Ishikawa (cell line): ENCODE measurements at regions not wholly inside any gene's neighbourhood (a gene's known extent, or its start where the extent isn't known, plus 50 kb on each side); places are given as distances from the start of the nearest gene placed in this dataset.
A peak's percentile ranks its signal among the peaks of the same experiment; 100 is the strongest.

ENCODE experiments used
- CEBPB ChIP-seq: IDR thresholded peaks from 2 replicates; pipeline ENCODE4 v1.6.1; 2012
- CREB1 ChIP-seq: IDR thresholded peaks from 2 replicates; pipeline ENCODE4 v1.6.1; 2012; ENCODE audit warnings: low read depth
- EGR1 ChIP-seq: IDR thresholded peaks from 2 replicates; pipeline ENCODE4 v1.6.1; 2012
- EP300 ChIP-seq: IDR thresholded peaks from 2 replicates; pipeline ENCODE4 v1.6.1; 2012; ENCODE audit warnings: borderline replicate concordance
- FOXM1 ChIP-seq: IDR thresholded peaks from 2 replicates; pipeline ENCODE4 v1.6.1; 2012; ENCODE audit warnings: low read depth, borderline replicate concordance
- NFIC ChIP-seq: IDR thresholded peaks from 2 replicates; pipeline ENCODE4 v1.6.1; 2012
- RAD21 ChIP-seq: IDR thresholded peaks from 2 replicates; pipeline ENCODE4 v1.6.1; 2012; ENCODE audit warnings: low read depth
- TAF1 ChIP-seq: IDR thresholded peaks from 2 replicates; pipeline ENCODE4 v1.6.1; 2012; ENCODE audit warnings: low read depth, mild to moderate bottlenecking
- TCF12 ChIP-seq: IDR thresholded peaks from 2 replicates; pipeline ENCODE4 v1.6.1; 2012; ENCODE audit warnings: low read depth
- TEAD4 ChIP-seq: IDR thresholded peaks from 2 replicates; pipeline ENCODE4 v1.6.1; 2012
- USF1 ChIP-seq: IDR thresholded peaks from 2 replicates; pipeline ENCODE4 v1.6.1; 2012
- YY1 ChIP-seq: IDR thresholded peaks from 2 replicates; pipeline ENCODE4 v1.6.1; 2012; ENCODE audit warnings: low read depth
- ZBTB7A ChIP-seq: IDR thresholded peaks from 2 replicates; pipeline ENCODE4 v1.6.1; 2012; ENCODE audit warnings: low read depth
- TF ChIP-seq, protein P1 (sequence below): IDR thresholded peaks from 2 replicates; pipeline ENCODE4 v1.6.1; 2012
- TF ChIP-seq, protein P2 (sequence below): IDR thresholded peaks from 2 replicates; pipeline ENCODE4 v1.6.1; 2012; ENCODE audit warnings: low read depth, mild to moderate bottlenecking

DNA sequence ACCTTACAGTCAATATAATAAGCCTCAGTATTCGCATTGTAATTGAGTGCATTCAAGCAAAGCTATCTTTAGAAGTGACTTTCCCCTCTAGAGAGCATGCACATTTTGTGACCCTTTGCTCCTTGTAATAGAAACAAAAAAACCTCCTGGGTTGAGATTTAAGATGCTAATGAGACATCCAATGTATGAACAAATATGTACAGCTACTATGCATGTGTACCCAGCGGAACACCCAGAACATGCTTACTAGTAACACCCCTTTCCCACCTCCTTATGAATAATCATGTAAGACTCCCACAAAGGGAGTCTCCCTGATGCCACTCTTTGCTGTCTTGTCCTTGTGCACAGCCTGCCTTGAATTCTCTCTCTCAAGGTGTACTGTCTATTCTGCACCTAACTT lies 205.5 kb downstream of the PRR32 start:
- TF ChIP-seq RAD21 (no peak), ZBTB7A (no peak), CEBPB (no peak), EGR1 (no peak), NFIC (no peak), USF1 (no peak)

DNA sequence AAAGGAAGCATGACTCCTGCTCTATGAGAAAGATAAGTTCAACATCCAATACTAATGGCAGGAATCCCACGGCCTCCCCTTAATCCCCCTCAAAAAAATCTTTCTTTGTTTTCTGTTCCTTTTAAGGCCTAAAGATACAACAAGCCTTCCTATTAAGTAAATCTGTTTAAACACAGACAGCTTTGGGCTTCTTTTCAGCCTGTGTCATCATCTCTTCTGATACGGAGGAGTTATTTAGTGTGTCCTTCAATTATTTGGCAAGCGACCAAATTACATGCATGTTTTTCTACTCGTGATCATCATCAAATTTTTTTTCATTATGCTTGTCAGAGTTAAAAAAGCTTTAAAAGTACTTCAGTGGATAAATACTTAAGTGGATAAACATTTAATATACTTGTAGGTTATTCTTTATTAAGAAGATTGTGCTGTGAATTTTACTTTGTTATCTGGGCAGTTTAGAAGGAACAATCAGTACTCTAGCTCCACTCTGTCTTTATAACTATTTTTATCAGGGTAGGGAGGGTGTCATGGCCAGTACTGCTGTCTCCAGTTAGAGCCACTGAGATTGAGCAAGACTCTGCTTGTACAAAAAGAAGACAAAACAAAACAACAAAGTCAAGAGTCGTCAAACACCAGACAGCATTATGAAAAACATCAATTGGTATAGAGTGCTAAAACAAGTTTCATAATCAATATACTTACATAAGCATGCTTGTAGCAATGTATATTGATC lies 210.7 kb downstream of the PRR32 start:
- TF ChIP-seq FOXM1, result no peak
- no peak for TF ChIP-seq NFIC
- no peak for TF ChIP-seq CEBPB
- no peak for TF ChIP-seq YY1

DNA sequence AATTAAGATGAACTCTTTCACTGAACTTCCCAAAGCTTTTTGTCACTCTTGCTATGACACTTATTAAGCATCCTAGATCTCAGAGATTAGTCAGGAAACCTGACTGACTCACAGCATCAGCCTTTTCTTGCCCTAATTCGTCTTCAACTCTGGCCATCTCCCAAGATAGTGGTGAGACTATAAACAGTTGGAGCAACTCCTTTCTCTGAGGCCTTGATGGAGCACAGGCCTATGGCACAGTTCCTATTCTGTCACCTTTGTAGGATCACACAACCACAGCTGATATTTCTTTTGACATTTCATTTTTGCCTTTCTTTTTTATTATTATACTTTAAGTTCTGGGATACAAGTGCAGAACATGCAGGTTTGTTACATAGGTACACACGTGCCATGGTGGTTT lies 217.6 kb downstream of the PRR32 start:
- no peak for TF ChIP-seq FOXM1
- TF ChIP-seq TEAD4, result no peak
- no peak for TF ChIP-seq USF1
- TF ChIP-seq EP300, result no peak
- TF ChIP-seq, protein P1, sequence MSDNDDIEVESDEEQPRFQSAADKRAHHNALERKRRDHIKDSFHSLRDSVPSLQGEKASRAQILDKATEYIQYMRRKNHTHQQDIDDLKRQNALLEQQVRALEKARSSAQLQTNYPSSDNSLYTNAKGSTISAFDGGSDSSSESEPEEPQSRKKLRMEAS, result no peak
- no peak for TF ChIP-seq TCF12
- TF ChIP-seq CREB1, result no peak
- no peak for TF ChIP-seq ZBTB7A
- no peak for TF ChIP-seq EGR1
- TF ChIP-seq, protein P2, sequence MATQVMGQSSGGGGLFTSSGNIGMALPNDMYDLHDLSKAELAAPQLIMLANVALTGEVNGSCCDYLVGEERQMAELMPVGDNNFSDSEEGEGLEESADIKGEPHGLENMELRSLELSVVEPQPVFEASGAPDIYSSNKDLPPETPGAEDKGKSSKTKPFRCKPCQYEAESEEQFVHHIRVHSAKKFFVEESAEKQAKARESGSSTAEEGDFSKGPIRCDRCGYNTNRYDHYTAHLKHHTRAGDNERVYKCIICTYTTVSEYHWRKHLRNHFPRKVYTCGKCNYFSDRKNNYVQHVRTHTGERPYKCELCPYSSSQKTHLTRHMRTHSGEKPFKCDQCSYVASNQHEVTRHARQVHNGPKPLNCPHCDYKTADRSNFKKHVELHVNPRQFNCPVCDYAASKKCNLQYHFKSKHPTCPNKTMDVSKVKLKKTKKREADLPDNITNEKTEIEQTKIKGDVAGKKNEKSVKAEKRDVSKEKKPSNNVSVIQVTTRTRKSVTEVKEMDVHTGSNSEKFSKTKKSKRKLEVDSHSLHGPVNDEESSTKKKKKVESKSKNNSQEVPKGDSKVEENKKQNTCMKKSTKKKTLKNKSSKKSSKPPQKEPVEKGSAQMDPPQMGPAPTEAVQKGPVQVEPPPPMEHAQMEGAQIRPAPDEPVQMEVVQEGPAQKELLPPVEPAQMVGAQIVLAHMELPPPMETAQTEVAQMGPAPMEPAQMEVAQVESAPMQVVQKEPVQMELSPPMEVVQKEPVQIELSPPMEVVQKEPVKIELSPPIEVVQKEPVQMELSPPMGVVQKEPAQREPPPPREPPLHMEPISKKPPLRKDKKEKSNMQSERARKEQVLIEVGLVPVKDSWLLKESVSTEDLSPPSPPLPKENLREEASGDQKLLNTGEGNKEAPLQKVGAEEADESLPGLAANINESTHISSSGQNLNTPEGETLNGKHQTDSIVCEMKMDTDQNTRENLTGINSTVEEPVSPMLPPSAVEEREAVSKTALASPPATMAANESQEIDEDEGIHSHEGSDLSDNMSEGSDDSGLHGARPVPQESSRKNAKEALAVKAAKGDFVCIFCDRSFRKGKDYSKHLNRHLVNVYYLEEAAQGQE, result no peak
- no peak for TF ChIP-seq CEBPB
- no peak for TF ChIP-seq RAD21

GRCh38 chrX:127038065-127038464 lies 218.5 kb downstream of the PRR32 start:
- TF ChIP-seq CEBPB (no peak), RAD21 (peak; percentile 12; the same call in 1 of the 2 replicates)

DNA sequence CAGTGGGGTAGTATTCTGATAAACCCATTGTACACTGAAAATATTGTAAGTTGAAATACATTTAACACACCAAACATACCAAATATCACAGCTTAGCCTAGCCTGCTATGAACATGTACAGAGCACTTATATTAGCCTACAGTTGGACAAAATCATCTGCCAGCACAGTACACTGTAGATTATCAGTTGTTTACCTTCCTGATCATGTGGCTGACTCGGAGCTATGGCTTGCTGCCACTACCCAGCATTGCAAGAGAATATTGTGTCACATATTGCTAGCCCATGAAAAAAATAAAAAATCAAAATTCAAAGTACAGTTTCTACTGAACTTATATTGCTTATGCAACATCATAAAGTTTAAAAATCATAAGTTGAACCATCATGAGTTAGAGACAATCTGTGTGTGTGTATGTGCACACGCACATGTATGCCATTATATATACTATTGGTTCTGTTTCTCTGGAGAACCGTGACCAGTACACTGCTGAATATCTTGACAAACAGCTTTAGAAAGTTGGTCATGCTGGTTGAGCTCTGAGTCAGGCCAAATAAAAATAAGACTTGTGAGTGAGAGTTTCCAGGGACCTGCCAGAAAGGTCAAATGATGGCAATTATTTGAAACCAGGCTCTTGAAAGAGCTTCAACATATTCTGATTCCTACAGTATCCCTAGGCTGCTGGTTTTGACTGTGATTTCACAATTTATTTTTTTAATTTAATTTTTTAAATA lies 238.5 kb downstream of the PRR32 start:
- TF ChIP-seq TEAD4, result no peak
- TF ChIP-seq, protein P1, result no peak

- TF ChIP-seq TCF12 (no peak), TEAD4 (no peak), USF1 (no peak), YY1 (no peak), FOXM1 (no peak), NFIC (no peak), EGR1 (no peak), EP300 (no peak), CEBPB (no peak), RAD21 (no peak), CREB1 (no peak), TAF1 (no peak), ZBTB7A (no peak)
- TF ChIP-seq, protein P2, result no peak
Measured at GRCh38 chrX:127085939-127086338, 266.4 kb downstream of the PRR32 start.
